Fibroblast of lung (primary cell): ENCODE measurements at regions not wholly inside any gene's neighbourhood (a gene's known extent, or its start where the extent isn't known, plus 50 kb on each side); places are given as distances from the start of the nearest gene placed in this dataset.

Experiments used
- CTCF ChIP-seq, 2 donors: IDR thresholded peaks in 1 of 2; conservative IDR thresholded peaks in 1 of 2; 1 replicate in 1 of 2; 2 replicates in 1 of 2; pipeline ENCODE4 v1.5.1; 2011 to 2012; ENCODE audit warnings: low read length in 2 of 2, control low read depth in 1 of 2, inconsistent platforms in 1 of 2, low read depth in 1 of 2, mild to moderate bottlenecking in 1 of 2
- EZH2 ChIP-seq: IDR thresholded peaks from 2 replicates; pipeline ENCODE4 v1.5.1; 2012; ENCODE audit warnings: low read length, control low read depth, mild to moderate bottlenecking; ENCODE audit errors: missing control alignments

GRCh38 chr1:172746091-172746949, 87.4 kb downstream of the FASLG start:
- no peak for TF ChIP-seq CTCF (conservative IDR thresholded peaks at IDR 0.05 in 1 of 2, IDR thresholded peaks at IDR 0.05 in 1 of 2; ENCODE audit: low read depth in 1 of 2, low read length in 2 of 2)
- TF ChIP-seq EZH2, result no peak
